Neural progenitor cell (in vitro differentiated cells): ENCODE measurements at regions not wholly inside any gene's neighbourhood (a gene's known extent, or its start where the extent isn't known, plus 50 kb on each side); places are given as distances from the start of the nearest gene placed in this dataset.
"Not testable (repeated sequence)": the region's sequence is repeated elsewhere in the genome, so short reads cannot be mapped to it uniquely, and the experiment has no call there.

ENCODE experiments used
- EZH2 ChIP-seq: fragments of 200-600 bp; sonication (generic); IDR thresholded peaks from 2 replicates; pipeline ENCODE4 v1.6.1; 2017; ENCODE audit warnings: antibody characterized with exemption, mild to moderate bottlenecking, moderate library complexity
- EZH2phosphoT487 ChIP-seq: fragments of 200-600 bp; sonication (generic); IDR thresholded peaks from 2 replicates; pipeline ENCODE4 v1.6.1; 2017; ENCODE audit warnings: antibody characterized with exemption
- TF ChIP-seq, protein P1 (sequence below): fragments of 200-600 bp; sonication (generic); IDR thresholded peaks from 2 replicates; pipeline ENCODE4 v1.5.1; 2017; ENCODE audit warnings: antibody characterized with exemption, mild to moderate bottlenecking

DNA sequence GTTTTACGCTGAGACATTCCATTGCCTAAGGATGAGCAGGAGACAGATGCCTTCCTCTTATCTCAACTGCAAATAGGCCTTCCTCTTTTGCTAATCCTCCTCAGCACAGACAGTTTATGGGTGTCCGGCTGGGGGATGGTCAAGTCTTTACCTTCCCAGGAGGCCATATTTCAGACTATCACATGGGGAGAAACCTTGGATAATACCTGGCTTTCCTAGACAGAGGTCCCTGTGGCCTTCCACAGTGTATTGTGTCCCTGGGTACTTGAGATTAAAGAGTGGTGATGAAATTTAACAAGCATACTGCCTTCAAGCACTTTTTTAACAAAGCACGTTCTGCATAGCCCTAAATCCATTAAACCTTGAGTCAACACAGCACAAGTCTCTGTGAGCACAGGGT, 1816.7 kb upstream of the DEFB115 start:
- TF ChIP-seq, protein P1, sequence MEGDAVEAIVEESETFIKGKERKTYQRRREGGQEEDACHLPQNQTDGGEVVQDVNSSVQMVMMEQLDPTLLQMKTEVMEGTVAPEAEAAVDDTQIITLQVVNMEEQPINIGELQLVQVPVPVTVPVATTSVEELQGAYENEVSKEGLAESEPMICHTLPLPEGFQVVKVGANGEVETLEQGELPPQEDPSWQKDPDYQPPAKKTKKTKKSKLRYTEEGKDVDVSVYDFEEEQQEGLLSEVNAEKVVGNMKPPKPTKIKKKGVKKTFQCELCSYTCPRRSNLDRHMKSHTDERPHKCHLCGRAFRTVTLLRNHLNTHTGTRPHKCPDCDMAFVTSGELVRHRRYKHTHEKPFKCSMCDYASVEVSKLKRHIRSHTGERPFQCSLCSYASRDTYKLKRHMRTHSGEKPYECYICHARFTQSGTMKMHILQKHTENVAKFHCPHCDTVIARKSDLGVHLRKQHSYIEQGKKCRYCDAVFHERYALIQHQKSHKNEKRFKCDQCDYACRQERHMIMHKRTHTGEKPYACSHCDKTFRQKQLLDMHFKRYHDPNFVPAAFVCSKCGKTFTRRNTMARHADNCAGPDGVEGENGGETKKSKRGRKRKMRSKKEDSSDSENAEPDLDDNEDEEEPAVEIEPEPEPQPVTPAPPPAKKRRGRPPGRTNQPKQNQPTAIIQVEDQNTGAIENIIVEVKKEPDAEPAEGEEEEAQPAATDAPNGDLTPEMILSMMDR, result not testable (repeated sequence)
- not testable (repeated sequence) for TF ChIP-seq EZH2, EZH2phosphoT487
